Lung (tissue), 11 donors: ENCODE measurements at regions not wholly inside any gene's neighbourhood (a gene's known extent, or its start where the extent isn't known, plus 50 kb on each side); places are given as distances from the start of the nearest gene placed in this dataset.
A peak's percentile ranks its signal among the peaks of the same experiment; 100 is the strongest.

Experiments used
- ATAC-seq: fragments of 200-7000 bp; cut with Tn5 transposase; one replicate; pipeline ENCODE4 v1.9.1; 2020; ENCODE audit warnings: moderate number of reproducible peaks; ENCODE audit not compliant: insufficient read depth, low FRiP score
- DNase-seq, 3 donors: peaks; one replicate each; pipeline ENCODE4 v3.0.0-alpha.2; 2013 to 2017
- H3K27ac ChIP-seq, 2 donors: one replicate each; pipeline ENCODE4 v1.5.1; 2013; ENCODE audit warnings: mild to moderate bottlenecking in 2 of 2, moderate library complexity in 2 of 2, control low read depth in 1 of 2, inconsistent platforms in 1 of 2, low read depth in 1 of 2, low read length in 1 of 2
- H3K27me3 ChIP-seq, 3 donors: one replicate each; pipeline ENCODE4 v1.5.1; 2013; ENCODE audit warnings: low read length in 2 of 3; ENCODE audit not compliant: control insufficient read depth in 3 of 3, insufficient read depth in 3 of 3
- H3K36me3 ChIP-seq, 4 donors: one replicate each; pipeline ENCODE4 v1.5.1; 2013; ENCODE audit warnings: low read length in 4 of 4, mild to moderate bottlenecking in 1 of 4, moderate library complexity in 1 of 4; ENCODE audit not compliant: control insufficient read depth in 4 of 4, insufficient read depth in 4 of 4
- H3K4me1 ChIP-seq, 5 donors: one replicate each; pipeline ENCODE4 v1.5.1; 2013; ENCODE audit warnings: low read length in 5 of 5, mild to moderate bottlenecking in 2 of 5, moderate library complexity in 1 of 5; ENCODE audit not compliant: control insufficient read depth in 5 of 5, insufficient read depth in 5 of 5
- H3K4me3 ChIP-seq: one replicate; pipeline ENCODE4 v1.5.1; 2013; ENCODE audit warnings: mild to moderate bottlenecking, control low read depth, moderate library complexity
- H3K9ac ChIP-seq, 2 donors: one replicate each; pipeline ENCODE4 v1.5.1; 2013; ENCODE audit warnings: low read length in 2 of 2, control low read depth in 1 of 2; ENCODE audit not compliant: insufficient read depth in 1 of 2
- H3K9me3 ChIP-seq, 4 donors: one replicate each; pipeline ENCODE4 v1.5.1; 2013; ENCODE audit warnings: low read length in 3 of 4, mild to moderate bottlenecking in 1 of 4, moderate library complexity in 1 of 4; ENCODE audit not compliant: control insufficient read depth in 4 of 4, insufficient read depth in 3 of 4
- WGBS, 2 donors: extraction: QIAGEN DNeasy Blood & Tissue Kit; methylation state at CpG; one replicate each; pipeline ENCODE4 v1.1.7; 2013; 5-methylcytosine and 5-hydroxymethylcytosine counted together
- TF ChIP-seq, protein P1 (sequence below): IDR thresholded peaks from 2 replicates; pipeline ENCODE4 v1.5.1; 2012; ENCODE audit warnings: mild to moderate bottlenecking; ENCODE audit errors: control extremely low read depth, extremely low read depth
- donor health status: control.
- donor health status: control.
- donor health status: Bipolar disorder and iron deficiency.
- donor health status: healthy.
- donor health status: DM: yes; HTN: yes; CAD: no.

DNA sequence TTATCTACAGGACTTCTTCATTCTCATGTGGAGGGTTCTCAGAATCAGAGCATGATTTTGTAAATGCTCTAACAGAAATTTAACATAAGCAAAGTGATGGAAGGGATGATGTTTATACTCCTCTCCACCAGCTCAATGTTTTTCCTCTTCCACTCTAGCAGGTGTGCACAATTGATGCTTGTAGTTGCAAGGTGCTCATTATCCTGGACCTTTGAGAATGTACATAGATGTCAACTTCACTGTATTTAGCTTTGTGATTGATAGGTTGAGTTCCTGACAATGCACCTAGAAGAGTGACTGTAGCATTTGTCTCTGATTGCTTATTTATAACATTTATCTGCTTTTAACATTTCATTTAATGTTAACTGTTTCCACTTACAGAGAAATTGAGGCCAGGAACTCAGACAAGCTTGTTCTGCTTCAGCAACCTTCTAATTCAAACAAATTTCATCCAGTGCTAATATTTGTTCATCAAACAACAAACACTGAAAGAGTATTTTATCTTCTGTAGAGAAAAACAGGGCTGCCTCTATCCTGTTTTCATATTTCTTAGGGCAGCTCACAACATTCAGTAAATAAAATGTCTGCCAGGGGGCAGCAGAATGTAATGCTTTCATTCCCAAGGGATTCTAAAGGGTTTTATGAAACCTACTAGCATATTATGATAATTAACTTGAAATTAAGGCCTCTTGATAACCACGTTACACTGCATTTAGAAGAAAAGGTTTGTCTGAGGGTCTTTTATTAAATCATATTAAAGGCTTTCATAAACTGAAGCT is 127.9 kb upstream of the NOL4 start:
- DNase-seq (peak in 2 of 3 donors; percentile 55 to 62), ATAC-seq (no peak)
- no peak overlapping the region for H3K4me3 ChIP-seq
- no peaks in the 10 kb centered on the region for H3K4me1 ChIP-seq
- H3K9ac ChIP-seq: no peak overlapping the region
- no peak overlapping the region for H3K27ac ChIP-seq
- TF ChIP-seq, protein P1, sequence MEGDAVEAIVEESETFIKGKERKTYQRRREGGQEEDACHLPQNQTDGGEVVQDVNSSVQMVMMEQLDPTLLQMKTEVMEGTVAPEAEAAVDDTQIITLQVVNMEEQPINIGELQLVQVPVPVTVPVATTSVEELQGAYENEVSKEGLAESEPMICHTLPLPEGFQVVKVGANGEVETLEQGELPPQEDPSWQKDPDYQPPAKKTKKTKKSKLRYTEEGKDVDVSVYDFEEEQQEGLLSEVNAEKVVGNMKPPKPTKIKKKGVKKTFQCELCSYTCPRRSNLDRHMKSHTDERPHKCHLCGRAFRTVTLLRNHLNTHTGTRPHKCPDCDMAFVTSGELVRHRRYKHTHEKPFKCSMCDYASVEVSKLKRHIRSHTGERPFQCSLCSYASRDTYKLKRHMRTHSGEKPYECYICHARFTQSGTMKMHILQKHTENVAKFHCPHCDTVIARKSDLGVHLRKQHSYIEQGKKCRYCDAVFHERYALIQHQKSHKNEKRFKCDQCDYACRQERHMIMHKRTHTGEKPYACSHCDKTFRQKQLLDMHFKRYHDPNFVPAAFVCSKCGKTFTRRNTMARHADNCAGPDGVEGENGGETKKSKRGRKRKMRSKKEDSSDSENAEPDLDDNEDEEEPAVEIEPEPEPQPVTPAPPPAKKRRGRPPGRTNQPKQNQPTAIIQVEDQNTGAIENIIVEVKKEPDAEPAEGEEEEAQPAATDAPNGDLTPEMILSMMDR: no peak
- no peaks in the 10 kb centered on the region for H3K27me3 ChIP-seq
- WGBS, 2 donors: 45 to 72% methylated on average over 1 of the region's 1 CpG
- H3K9me3 ChIP-seq: no peaks in the 10 kb centered on the region
- no peaks in the 10 kb centered on the region for H3K36me3 ChIP-seq

DNA sequence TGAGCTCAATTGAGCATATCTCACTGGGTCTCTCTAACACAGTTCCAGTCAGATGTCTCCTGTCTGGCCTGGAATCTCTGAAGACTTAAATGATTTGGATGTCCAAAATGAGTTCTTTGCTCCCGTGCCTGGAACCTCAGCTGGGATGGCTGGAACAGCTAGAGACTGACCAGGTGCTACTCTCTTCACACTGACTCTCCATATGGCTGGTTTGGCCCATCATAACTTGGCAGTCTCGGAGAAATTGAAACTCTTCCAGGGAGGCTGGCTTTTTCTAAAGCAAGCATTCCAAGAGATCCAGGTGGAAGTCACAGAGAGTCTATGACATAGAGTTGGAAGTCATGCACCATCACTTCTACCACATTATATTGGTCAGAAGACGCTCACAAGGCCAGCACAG is 129.6 kb upstream of the NOL4 start:
- no peaks in the 10 kb centered on the region for H3K9me3 ChIP-seq
- no peaks in the 10 kb centered on the region for H3K27me3 ChIP-seq
- DNase-seq (no peak), ATAC-seq (no peak)
- no peak overlapping the region for H3K4me3 ChIP-seq
- 82 to 83% methylated on average over 3 of the region's 3 CpGs for WGBS, 2 donors
- H3K36me3 ChIP-seq: no peaks in the 10 kb centered on the region
- H3K9ac ChIP-seq: no peak overlapping the region
- no peak overlapping the region for H3K27ac ChIP-seq
- TF ChIP-seq, protein P1: no peak
- no peaks in the 10 kb centered on the region for H3K4me1 ChIP-seq

DNA sequence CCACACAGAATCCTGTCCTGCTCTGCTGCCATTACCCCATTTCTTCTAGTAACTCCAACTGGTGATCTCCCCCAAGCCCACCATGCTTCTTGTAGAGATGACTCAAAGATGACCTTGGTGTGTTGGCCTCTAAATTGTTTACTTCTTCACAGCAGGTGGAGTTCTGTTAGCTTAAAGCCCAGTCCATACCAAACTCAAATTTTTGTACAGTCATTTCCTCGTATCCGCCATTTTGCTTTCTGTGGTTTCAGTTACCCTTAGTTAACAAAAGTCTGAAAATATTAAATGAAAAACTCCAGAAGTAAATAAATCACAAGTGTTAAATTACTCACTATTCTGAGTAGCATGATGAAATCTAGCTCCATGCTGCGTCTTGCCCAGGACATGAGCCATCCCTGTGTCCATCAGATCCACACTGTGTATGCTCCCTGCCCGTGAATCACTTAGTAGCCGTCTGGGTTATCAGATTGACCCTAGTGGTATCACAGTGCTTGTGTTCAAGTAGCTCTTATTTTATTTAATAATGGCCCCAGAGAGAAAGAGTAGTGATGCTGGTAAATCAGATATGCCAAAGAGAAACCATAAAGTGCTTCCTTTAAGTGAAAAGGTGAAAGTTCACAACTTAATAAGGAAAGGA is 133.3 kb upstream of the NOL4 start:
- no peak for ATAC-seq
- Histone ChIP-seq H3K27me3 (no peaks in the 10 kb centered on the region), H3K9me3 (no peaks in the 10 kb centered on the region), H3K4me3 (no peak overlapping the region), H3K9ac (no peak overlapping the region), H3K27ac (no peak overlapping the region), H3K4me1 (no peaks in the 10 kb centered on the region), H3K36me3 (no peaks in the 10 kb centered on the region)
- DNase-seq: no peak
- 79 to 82% methylated on average over 5 of the region's 5 CpGs for WGBS, 2 donors
- TF ChIP-seq, protein P1: no peak
